GM21723 (cell line): ENCODE measurements at regions not wholly inside any gene's neighbourhood (a gene's known extent, or its start where the extent isn't known, plus 50 kb on each side); places are given as distances from the start of the nearest gene placed in this dataset.
A peak's percentile ranks its signal among the peaks of the same experiment; 100 is the strongest.

ENCODE experiments used
- ATAC-seq: cut with Tn5 transposase; IDR thresholded peaks from one replicate; pipeline ENCODE4 v1.9.1; 2021; ENCODE audit warnings: mild to moderate bottlenecking, moderate library complexity; ENCODE audit not compliant: unreplicated experiment

GRCh38 chr6:130547723-130548122, 181.9 kb downstream of the TMEM200A start:
- ATAC-seq = no peak

DNA sequence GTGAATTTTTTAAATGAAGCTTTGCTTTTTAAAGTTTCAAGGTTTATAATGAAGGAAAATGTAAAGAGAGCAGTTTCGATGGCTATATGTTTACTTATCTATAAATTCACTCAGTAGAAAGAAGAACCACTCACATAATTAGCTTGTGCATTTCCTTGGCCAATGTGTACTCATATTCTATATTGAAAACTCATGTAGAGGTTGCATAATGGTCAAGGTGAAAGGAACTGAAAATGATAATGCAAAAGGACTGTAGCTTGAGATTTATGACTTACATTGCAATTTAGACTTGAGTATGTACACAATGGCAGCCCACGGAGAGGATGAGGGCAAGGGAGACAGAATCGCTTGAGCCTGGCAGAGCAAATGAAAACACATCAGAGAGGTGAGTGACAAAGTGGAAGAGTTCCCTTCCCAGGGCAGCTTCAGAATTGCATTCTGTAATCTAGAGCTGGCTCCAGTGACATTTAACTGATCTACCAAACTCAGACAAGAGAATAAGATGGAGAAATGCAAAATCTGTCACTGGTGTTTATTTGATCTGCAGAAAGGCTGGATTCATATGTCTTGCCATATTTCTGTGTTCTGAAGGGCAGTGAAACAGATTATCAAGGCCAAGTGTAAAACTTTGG, 191.8 kb downstream of the TMEM200A start:
- no peak for ATAC-seq

DNA sequence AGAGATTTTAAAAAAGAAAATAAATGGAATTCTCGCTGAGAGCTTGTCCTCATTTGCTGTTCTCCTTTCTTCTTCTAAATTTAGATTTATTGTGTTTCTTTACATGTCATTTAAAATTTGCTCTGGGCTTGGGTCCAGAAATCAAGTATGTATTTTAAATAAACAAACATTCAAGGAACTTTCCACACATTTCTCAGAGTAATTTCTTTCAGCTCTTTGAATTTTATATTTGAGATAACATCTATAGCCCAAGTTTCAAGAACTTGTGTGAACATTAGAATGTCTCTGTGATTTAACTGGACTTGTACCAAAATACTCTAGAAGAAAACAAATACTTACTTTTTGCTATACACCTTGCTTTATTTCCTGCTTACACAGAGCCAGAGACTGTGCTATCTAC, 192.3 kb downstream of the TMEM200A start:
- no peak for ATAC-seq

GRCh38 chr6:130559166-130559565, 193.3 kb downstream of the TMEM200A start:
- ATAC-seq = no peak

- ATAC-seq = no peak
Measured at GRCh38 chr6:130560231-130560630, 194.4 kb downstream of the TMEM200A start.

GRCh38 chr6:130561159-130561558, 195.3 kb downstream of the TMEM200A start:
- ATAC-seq = peak; percentile 56

- no peak for ATAC-seq
Measured at GRCh38 chr6:130565696-130566095, 199.9 kb downstream of the TMEM200A start.

GRCh38 chr6:130574146-130574545, 208.3 kb downstream of the TMEM200A start:
- ATAC-seq = no peak

- no peak for ATAC-seq
Measured at GRCh38 chr6:130575557-130575956, 209.7 kb downstream of the TMEM200A start.

GRCh38 chr6:130575971-130576370, 210.2 kb downstream of the TMEM200A start:
- peak; percentile 96 for ATAC-seq

DNA sequence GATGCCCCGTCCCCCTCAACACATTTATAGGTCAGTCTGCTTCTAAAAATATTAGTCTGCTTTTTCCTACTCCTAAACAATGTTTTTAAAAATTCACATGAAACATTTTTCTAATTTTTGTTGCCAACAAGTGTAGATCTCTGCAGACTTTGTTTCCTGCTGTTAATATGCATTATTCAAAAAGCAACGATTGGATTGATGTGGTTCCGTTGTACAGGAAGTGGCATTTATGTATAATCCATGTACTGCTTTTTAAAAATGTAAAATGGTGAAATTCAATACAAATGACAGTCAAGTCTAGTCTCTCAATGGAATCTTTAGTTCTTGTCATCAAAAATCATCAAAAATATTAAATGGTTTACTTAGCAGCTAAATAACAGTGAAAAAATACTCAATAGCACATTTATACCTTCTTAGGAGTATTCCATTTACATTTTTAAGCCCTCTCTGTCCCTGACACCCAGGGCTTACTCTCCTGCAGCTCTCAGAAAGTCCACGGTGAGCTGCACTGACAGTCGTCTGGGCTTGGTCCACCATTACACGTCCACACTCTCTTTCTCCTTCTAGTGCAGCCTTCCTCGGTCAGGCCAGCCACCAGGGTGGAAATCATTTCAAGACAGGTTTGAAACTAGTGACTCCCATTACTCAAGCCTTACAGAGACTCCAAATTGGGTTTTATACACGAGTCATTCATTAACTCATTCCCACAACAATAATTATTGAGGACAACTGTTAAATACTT, 211.5 kb downstream of the TMEM200A start:
- no peak for ATAC-seq

DNA sequence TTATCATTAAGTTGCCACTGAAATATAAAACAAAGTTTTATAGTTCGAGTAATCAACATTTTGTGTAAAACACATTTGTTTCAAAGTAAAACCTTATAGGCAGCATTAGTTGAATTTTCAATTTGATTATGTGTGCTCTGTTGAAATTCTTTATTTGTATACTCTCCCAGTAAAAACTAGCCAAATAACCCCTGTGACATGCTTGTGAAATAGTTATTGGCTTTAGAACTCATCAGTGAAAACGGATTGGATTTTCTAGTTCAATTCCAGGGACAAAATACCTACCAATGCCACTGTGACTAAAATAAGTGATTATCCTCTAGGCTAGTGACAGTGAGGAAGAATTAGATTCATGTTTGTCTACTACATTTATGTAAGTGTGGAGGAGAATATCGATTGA, 212.9 kb downstream of the TMEM200A start:
- ATAC-seq = no peak

- ATAC-seq = no peak
Measured at GRCh38 chr6:130583268-130583667, 217.5 kb downstream of the TMEM200A start.

GRCh38 chr6:130585587-130585986, 219.8 kb downstream of the TMEM200A start:
- ATAC-seq = no peak

DNA sequence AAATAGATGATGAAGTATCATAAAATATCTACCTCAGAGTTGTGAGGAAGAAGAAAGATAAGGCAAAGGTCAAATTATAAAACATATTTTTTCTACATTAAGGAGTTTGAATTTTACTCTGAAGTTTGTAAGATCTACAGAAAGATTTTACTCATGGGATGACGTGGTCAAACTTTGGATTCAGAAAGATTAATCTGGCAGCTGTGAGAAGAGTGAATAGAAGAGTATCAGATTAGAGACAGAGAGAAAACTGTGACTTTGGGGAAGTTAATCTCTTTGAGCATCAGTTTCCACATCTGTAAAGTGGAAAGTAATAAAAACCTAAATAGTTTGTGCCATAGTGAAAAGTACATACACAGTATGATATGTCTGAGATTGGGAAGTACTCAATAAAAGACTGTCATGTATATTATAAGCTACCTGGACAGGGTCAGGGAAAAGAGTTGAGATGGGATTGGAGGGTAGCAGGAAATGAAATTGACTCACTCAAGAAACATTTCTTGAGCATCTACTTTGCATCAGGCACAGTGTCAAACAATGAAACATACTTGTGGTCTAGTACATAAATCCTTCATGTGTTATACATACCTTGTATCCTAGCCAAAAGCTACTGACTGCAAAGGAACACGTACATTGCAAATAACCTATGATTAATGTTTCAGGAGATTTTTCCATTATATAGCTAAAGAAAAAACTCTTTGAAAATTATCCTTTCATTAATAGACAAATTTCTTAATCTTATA, 222.1 kb downstream of the TMEM200A start:
- ATAC-seq = no peak

DNA sequence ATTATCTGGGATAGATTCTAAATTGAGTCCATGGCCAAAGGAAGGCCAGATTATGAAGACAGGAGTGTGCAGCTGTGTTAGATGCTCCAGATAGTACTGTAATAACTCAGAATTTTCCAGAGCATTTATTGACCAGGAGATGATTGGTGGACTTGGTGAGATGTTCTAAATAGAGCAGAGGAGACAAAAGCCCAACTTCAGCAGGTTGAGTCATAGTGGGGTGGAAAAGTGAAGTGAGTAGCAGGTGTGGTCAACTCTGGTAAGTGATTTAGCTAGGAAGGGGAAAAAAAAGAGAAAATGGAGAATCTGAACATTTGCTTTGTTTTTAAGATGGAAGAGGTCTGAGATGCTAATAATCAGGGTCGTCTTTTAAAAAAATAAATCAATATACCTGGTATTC, 227.4 kb downstream of the TMEM200A start:
- no peak for ATAC-seq

DNA sequence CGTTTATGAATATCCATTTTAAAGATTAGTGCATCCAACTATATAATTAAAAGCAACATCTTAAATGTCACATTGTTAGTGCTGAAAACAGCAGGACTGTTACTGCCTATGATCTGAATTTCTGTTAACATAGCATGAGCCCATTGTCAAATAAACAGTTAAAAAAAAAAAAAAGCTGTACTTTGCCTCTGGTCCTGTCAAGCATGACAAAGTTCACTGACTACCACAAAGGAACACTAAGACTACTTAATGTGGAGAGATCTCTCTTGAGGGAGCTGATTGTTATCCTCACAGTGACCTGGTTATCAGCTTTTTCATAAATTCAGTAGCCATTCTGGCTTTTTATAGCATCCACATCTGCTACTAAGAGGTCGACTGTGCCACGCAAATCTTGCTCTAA, 228.1 kb downstream of the TMEM200A start:
- ATAC-seq = no peak

GRCh38 chr6:130598021-130598989, 228.9 kb upstream of the SMLR1 start:
- no peak for ATAC-seq

DNA sequence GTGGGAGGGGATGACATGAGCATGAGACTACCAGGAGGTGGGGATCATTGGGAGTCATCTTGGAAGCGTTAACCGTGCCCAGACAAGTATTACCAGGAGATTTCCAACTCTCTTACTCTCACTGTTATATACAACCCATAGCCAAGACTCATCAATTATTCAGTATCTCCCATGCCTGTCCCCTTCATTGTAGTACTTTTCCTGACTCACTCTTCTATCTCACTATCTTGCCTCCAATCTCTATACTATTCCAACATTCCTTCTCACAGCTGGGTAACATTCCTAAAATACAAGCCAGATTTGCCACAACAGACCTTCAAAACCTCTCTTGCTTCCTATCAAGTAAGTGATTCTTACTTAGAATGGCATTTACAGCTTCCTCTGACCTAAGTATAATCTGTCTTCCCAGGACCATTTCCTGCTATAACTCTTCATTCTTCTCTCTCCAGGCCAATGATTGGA, 226.3 kb upstream of the SMLR1 start:
- ATAC-seq = no peak

DNA sequence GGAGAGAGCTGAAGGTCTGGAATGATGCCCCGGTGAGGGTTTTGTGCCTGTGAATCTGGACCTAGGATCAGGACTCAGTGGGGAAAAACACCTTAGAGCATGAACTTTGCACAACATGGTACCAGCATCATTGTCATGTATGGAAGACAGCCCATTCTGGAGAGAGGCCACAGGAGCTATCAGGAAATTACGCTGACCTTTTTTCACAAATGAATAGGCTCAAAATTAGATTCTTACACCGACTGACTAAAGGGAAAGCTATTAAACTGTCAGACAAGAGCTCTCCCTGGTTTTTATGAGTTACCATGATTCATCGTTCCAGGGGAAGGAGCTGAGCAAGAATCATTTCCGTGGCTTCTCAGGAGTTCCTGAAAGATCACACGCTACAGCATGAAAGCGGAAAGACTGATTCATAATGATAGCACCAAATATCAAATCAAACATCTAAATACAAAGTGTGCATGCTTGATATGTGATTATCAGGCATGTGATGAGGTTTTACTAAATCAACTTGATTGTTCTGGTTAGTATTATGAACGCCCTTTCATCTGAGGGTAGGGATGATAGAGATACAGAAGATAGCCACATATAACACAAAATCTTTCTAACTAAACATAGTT, 224.9 kb upstream of the SMLR1 start:
- ATAC-seq = no peak
